ENCODE measurements at regions not wholly inside any gene's neighbourhood (a gene's known extent, or its start where the extent isn't known, plus 50 kb on each side); places are given as distances from the start of the nearest gene placed in this dataset.

- Histone ChIP-seq H3K27ac (no peak overlapping the region), H3K9me3 (no peaks in the 10 kb centered on the region), H3K4me3 (no peak overlapping the region), H3K27me3 (replicated peaks; ENCODE audit: insufficient read depth) (no peaks in the 10 kb centered on the region), H3K4me1 (ENCODE audit: control insufficient read depth in 1 of 2, low read depth in 2 of 2) (no peaks in the 10 kb centered on the region), H3K36me3 (no peaks in the 10 kb centered on the region)
- TF ChIP-seq, protein P1, sequence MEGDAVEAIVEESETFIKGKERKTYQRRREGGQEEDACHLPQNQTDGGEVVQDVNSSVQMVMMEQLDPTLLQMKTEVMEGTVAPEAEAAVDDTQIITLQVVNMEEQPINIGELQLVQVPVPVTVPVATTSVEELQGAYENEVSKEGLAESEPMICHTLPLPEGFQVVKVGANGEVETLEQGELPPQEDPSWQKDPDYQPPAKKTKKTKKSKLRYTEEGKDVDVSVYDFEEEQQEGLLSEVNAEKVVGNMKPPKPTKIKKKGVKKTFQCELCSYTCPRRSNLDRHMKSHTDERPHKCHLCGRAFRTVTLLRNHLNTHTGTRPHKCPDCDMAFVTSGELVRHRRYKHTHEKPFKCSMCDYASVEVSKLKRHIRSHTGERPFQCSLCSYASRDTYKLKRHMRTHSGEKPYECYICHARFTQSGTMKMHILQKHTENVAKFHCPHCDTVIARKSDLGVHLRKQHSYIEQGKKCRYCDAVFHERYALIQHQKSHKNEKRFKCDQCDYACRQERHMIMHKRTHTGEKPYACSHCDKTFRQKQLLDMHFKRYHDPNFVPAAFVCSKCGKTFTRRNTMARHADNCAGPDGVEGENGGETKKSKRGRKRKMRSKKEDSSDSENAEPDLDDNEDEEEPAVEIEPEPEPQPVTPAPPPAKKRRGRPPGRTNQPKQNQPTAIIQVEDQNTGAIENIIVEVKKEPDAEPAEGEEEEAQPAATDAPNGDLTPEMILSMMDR (IDR thresholded peaks at IDR 0.05): no peak
- no peak for DNase-seq (ENCODE audit: low spot score)
- ATAC-seq (ENCODE audit: insufficient number of reproducible peaks, low FRiP score, low read depth): no peak
These were observed 197.4 kb downstream of the DSEL start for GRCh38 chr18:67319109-67319508.

- Histone ChIP-seq H3K27me3 (replicated peaks; ENCODE audit: insufficient read depth) (no peaks in the 10 kb centered on the region), H3K4me1 (ENCODE audit: control insufficient read depth in 1 of 2, low read depth in 2 of 2) (no peaks in the 10 kb centered on the region), H3K4me3 (no peak overlapping the region), H3K9me3 (no peaks in the 10 kb centered on the region), H3K36me3 (no peaks in the 10 kb centered on the region), H3K27ac (no peak overlapping the region)
- TF ChIP-seq, protein P1 (IDR thresholded peaks at IDR 0.05): no peak
- DNase-seq (ENCODE audit: low spot score) (no peak), ATAC-seq (ENCODE audit: insufficient number of reproducible peaks, low FRiP score, low read depth) (no peak)
These were observed 197.9 kb downstream of the DSEL start for GRCh38 chr18:67318651-67319050.

GRCh38 chr18:67310826-67311225, 205.7 kb downstream of the DSEL start:
- no peak overlapping the region for H3K27ac ChIP-seq
- TF ChIP-seq, protein P1 (IDR thresholded peaks at IDR 0.05): no peak
- H3K4me3 ChIP-seq: no peak overlapping the region
- H3K9me3 ChIP-seq: no peaks in the 10 kb centered on the region
- no peaks in the 10 kb centered on the region for H3K27me3 ChIP-seq (replicated peaks; ENCODE audit: insufficient read depth)
- DNase-seq (ENCODE audit: low spot score) (no peak), ATAC-seq (ENCODE audit: insufficient number of reproducible peaks, low FRiP score, low read depth) (no peak)
- H3K36me3 ChIP-seq: no peaks in the 10 kb centered on the region
- H3K4me1 ChIP-seq (ENCODE audit: control insufficient read depth in 1 of 2, low read depth in 2 of 2): no peaks in the 10 kb centered on the region

DNA sequence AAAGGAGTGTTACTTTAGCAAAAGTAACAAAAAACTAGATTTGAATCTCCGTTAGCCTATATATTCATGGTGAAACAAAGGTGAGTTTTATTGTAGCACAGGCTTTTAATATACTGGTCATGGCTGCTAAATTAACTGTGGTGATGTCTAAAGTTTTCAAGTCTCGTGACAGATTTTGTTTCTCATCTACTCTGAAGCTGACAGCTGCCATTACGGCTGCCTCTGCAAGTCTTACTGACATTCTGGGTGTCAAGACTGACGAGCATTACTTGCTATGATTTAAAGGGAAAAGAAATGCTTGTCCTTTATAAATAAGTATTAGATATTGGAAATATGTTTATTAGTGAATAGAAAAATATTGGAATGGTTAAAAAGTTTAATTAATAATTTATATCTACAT, 207.7 kb downstream of the DSEL start:
- no peaks in the 10 kb centered on the region for H3K4me1 ChIP-seq (ENCODE audit: control insufficient read depth in 1 of 2, low read depth in 2 of 2)
- H3K27me3 ChIP-seq (replicated peaks; ENCODE audit: insufficient read depth): no peaks in the 10 kb centered on the region
- TF ChIP-seq, protein P1 (IDR thresholded peaks at IDR 0.05): no peak
- DNase-seq (ENCODE audit: low spot score) (no peak), ATAC-seq (ENCODE audit: insufficient number of reproducible peaks, low FRiP score, low read depth) (no peak)
- H3K9me3 ChIP-seq: no peaks in the 10 kb centered on the region
- no peaks in the 10 kb centered on the region for H3K36me3 ChIP-seq
- no peak overlapping the region for H3K4me3 ChIP-seq
- H3K27ac ChIP-seq: no peak overlapping the region

GRCh38 chr18:67305466-67305865, 211.1 kb downstream of the DSEL start:
- no peaks in the 10 kb centered on the region for H3K4me1 ChIP-seq (ENCODE audit: control insufficient read depth in 1 of 2, low read depth in 2 of 2)
- H3K4me3 ChIP-seq: no peak overlapping the region
- no peak overlapping the region for H3K27ac ChIP-seq
- ATAC-seq (ENCODE audit: insufficient number of reproducible peaks, low FRiP score, low read depth) (no peak), DNase-seq (ENCODE audit: low spot score) (no peak)
- H3K27me3 ChIP-seq (replicated peaks; ENCODE audit: insufficient read depth): no peaks in the 10 kb centered on the region
- no peaks in the 10 kb centered on the region for H3K36me3 ChIP-seq
- no peaks in the 10 kb centered on the region for H3K9me3 ChIP-seq
- TF ChIP-seq, protein P1 (IDR thresholded peaks at IDR 0.05): no peak

All from thoracic aorta (tissue), 2 donors.